Stimulated activated CD8-positive, alpha-beta memory T cell treated with anti-CD3 and anti-CD28 coated beads, Interleukin-15, amount 100 ng/mL, for 24 hours (primary cell): ENCODE measurements at regions not wholly inside any gene's neighbourhood (a gene's known extent, or its start where the extent isn't known, plus 50 kb on each side); places are given as distances from the start of the nearest gene placed in this dataset.

Source experiments
- DNase-seq: peaks from one replicate; pipeline ENCODE4 v3.0.0-alpha.2; 2020; ENCODE audit warnings: low read depth

DNA sequence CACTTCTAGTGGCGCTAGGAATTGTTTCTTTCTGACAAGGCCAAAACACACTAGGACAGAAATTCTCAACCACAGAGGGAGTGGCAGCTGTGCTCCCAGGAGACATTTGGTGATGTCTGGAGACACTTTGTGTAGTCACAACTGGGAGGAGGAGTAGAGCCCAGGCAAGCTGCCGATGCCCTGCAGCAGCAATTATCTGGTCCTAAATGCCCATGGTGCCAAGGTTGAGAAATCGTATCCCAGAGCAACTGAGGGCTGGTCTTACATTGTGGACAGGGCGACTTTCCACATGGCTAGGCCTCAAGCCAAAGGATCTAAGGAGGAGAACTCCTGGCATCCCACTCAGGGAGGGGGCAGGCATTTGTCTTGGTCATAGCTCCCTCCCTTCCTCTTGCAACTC is 259.9 kb downstream of the GADD45G start:
- DNase-seq = no peak

DNA sequence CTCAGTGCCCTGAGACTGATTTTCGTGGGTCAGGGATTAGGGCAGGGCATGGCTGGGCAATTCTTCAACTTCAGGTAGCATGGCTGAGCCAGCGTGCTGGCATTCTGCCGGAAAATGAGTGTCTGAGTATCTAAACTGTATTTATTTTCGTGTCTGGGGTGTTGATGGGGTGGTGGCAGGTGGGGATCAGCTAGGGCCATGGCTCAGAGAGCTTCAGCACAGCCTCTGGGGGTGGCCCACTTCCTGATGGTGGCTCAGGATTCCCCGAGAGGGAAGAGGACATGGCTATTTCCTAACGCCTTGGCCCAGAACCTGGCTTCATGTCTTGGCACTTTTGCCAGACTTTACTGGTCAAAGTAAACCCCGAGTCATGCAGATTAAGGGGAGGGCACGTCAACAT is 260.5 kb downstream of the GADD45G start:
- DNase-seq = no peak

GRCh38 chr9:89865981-89866380 is 261.2 kb downstream of the GADD45G start:
- no peak for DNase-seq

DNA sequence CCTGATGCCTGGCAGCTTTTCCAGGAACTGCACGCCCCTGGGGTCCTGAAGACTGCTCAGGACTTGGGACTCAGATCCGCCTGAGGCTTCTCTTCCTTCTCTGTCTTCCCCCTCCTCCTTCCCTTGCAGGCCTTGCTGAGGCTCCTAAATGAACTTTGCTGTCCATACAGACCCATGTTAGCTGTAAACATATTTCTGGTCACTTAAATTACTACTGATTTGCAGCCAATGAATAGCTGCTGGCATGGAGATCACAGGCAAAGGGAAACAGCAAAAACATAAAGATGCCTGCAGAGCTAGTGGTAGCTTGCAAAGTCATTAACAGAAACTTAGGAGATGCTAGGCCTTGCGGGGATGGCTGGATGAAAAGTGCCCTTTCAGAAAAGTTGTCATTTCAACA is 261.9 kb downstream of the GADD45G start:
- DNase-seq = no peak

- DNase-seq = no peak
Observed at GRCh38 chr9:89868100-89868499, 263.3 kb downstream of the GADD45G start.

GRCh38 chr9:89869793-89870580 is 265.2 kb downstream of the GADD45G start:
- no peak for DNase-seq

DNA sequence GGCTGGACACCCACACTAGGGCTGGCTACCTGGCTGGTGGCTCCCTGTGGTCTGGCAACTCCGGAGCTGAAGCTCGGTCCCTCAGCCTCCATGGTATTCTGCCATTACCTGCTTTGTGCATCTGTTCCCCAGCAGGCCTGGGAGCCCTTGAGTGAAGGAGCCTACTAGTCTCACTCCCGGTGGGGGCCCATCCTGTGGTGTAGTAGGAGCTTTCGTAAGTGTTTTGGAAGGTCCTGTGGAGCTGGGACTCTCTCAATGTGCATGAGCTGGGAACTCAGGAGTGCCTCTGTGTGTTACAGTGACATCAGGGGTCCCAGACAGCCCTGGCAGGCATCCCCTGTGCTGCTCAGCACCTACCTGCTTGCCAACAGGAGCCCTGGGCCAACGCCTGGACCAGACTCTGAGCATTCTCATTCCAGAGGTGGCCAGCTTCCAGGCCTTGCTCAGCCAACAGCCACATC is 267.1 kb downstream of the GADD45G start:
- DNase-seq = no peak

DNA sequence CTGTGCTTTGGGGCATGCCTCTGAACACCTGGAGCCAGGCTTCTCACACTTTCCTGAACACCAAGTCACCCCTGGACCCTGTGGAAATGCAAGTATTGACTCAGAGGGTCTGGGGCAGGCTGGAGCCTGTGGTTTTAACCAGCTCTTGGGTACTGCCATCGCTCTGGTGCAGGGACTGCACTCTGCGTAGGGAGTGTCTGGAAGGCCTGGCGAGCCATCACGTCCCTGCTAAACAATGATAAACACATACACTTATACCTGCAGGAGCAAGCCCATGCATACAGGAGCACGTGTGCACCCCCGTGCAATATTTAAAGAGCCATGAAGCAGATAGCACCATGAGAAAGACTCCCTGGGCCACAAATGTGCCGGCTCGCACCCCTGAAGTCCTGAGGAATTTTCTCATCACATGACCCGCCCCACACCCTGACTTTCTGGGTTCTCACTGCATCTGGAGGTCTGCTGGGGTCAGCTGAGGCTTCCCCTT is 267.7 kb downstream of the GADD45G start:
- no peak for DNase-seq

DNA sequence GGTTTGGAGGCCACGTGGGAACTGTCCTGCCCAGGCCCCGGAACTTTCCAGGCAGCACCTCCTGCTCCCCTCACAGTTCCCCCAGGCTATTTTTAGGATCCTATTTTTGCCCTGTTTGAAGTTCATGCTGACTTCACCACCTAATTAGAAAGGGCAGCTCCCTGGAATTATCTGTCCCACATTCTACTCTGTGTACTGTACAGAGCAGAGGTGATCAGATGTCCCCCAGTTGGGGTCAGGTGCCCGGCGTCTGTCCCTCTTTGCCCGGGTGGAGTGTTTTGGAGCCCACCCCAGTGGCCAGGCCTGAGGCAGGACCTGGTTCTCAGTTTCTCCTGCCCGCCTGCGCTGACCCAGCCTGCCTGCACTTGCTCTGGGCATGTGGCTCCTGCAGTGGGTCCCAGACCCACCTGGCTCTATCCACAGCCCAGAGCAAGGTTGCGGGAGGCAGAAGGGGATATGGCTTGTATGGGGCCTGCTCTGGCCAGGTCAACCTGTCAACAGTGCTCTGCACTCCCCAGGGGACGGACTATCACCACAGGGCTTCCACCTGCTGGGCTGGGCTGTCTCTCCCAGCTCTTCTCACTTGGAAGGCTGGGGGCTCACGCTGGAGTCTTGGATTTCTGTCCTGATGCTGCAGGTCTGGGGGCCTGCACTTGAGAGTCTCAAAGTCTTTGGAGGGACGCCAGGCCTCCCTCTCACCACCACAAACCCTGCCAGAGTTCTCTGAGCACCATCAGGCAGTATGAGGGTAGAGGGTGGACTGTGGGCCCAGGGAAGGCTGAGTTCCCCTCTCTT is 268.3 kb downstream of the GADD45G start:
- no peak for DNase-seq

DNA sequence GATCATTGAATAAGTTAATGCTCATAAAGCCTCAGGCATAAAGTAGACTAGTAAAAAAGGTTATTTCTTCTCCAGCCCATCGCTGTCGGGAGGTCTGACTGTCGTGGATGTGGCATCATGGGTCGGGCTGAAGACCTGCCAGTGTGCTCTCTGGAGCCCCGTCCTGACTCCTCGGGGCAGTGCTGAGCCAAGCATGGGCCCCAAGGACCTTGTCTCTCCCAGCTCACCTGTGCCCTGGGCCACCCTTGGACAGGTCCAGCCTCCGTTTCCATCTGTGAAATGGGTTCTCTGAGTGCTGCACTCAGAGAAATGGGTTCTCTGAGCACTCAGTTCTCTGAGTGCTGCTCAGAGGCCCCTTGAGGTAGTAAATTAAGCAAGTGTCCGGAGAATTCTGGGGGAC is 269.0 kb downstream of the GADD45G start:
- no peak for DNase-seq

DNA sequence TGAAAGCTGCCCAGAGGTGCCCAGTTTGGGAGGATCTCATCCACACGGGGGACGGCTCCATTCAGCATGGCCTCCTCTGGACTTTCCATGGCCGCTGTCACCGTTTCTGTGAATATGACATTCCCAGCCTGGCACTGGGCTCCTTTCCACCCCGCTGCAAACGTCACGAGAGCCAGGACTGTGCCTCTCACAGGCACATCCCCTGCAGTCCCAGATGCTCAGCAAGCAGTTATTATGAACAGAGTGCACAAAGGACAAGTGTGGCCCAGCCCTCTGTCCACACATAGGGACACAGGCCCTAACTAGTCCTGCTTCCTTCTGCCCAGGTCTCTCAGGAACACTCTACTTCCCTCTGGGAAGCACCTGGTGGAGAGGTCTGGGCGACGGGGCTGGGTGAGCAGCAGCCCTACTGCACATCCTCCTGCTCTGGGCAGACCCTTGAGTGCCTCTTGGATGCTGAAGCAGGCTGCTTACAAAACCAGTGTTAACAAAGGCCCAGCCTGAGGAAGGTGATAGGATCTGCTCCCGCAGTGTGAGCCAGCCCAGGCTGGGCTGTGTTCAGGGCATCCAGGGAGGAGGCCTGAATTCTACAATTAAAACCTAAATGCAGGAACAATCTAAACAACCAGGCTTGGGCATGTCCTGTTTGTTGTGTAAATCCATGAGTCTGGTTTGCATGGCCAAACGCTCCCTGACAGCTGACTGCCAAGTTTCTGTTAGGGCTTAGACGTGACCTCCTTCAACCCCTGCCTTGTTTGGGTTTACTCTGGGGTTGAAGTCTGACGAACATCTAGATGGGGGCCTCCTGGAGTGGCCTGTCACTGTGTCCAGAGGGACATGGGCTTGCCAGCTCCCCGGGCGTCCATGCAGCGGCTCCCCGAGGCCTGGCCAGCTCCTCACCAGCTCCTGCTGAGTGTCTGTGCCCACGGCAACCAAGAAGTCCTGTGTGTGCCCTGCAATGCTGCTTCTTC is 269.8 kb downstream of the GADD45G start:
- no peak for DNase-seq

DNA sequence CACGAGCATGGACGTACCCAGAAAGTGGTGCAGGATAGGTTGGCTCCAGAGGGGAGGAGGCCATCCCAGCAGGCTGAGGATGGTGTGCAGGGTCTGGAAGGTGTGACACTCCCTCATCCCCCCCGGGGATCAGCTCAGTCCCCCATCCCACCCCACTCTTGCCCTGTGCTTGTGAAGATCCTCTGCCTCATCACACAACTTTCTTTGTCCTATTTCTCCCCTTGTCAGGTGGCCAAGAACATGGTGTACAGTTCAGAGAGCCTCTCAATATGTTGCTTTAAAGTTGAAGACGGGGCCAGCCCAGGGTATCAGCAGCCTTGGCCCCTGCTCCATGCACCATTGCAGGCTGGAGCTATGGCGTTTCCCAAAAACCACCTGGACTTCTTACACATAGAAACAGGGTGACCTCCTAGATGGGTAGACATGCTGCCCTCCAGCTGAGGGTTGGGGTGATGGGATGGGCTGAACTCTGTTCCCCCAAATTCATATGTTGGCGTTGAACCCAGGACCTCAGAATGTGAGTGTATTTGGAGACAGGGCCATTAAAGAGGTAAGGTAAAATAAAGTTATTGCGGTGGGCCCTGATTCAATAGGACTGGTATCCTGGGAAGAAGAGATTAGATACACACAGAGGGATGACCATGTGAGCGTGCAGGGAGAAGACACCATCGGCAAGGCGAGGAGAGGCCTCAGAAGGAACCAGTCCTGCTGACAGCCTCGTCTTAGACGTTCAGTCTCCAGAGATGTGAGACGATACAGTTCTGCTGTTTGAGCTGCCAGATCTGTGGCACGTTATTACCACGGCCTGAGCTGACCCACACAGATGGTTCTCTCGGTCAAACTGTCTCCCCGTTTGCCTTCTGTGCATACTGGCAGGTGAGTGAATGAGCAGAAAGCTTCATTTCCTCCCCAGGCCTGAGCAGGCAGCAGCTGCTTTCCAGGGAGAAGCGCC is 272.5 kb downstream of the GADD45G start:
- DNase-seq = no peak

DNA sequence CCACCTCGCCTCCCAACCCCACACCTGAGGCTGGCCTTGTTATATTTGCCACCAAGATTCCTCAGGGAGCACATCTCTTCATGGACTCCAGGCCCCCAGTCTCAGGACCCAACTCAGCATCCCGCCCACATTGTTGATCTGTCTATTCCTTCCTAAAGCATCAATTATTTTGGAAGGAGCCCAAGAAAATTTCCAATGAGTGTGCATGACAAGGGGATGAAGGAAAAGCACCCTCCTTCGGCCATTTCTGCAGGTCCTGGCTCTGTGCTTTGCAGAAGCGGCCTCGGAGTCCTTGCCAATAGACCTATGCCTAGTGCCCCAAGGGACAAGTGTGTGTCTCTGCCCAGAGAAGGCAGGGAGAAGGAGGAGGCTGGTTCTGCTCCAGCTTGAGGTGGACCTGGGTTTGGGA is 273.2 kb downstream of the GADD45G start:
- DNase-seq = no peak

- DNase-seq = no peak
Observed at GRCh38 chr9:89878687-89879086, 273.9 kb downstream of the GADD45G start.

GRCh38 chr9:89879276-89879675 is 274.5 kb downstream of the GADD45G start:
- no peak for DNase-seq

- DNase-seq = no peak
Observed at GRCh38 chr9:89879701-89880100, 274.9 kb downstream of the GADD45G start.

DNA sequence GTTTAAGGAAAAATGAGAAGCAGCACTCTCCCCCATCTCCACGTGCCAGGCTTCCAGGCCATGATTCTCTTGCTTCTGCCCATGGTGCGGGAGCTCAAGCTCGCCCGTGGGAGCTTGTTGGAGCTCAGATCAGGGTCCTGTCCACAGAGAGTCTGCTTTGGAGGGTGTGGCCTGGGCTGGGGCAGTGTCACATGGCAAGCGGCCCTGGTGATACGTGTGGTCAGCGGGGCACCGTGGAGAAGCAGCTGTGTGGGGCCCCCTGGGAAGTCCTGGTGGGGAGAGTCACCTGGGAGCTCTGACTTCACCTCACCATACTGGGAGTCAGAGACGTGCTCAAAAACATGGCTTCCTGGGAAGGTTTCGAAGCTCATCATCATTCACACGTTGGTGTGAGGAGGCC is 275.3 kb downstream of the GADD45G start:
- DNase-seq = no peak

DNA sequence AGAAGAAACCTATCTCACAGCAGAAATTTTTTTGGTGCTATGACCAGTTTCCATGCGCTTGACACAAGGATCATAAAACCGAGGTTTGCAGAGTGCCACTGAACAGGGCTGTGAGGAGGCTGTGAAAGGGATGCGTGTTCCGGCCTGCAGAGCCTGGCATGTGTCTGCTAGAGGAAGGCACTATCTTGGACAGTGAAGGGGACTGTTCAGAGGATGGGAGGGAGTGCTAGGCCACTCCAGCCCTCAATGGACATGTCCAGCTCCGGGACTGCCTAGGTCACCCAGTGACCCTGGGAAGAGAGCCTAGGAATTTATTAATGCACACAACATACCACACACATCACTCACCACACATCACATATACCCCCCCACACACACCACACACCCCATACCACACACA is 275.9 kb downstream of the GADD45G start:
- no peak for DNase-seq

GRCh38 chr9:89881431-89881830 is 276.6 kb downstream of the GADD45G start:
- no peak for DNase-seq

DNA sequence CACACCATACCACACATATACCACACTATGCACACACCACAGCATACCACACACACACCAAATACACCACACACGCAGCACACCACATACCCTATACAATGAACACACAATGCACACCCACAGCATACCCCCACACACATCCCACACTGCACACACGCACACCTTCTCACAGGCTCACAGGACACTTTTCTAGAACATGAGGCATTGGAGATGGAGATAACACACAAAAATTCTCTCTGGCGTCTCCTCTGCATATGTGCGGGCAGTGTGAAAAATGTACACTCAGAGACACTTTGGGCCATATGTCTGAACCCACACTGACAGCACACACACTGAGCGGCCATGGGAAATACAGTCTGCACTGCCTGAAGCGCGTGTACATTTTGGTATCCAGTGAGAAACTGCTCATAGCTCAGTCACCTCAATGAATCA is 278.1 kb downstream of the GADD45G start:
- DNase-seq = no peak
